H1 (cell line): ENCODE measurements at regions not wholly inside any gene's neighbourhood (a gene's known extent, or its start where the extent isn't known, plus 50 kb on each side); places are given as distances from the start of the nearest gene placed in this dataset.

ENCODE experiments used
- ATF3 ChIP-seq: IDR thresholded peaks from 2 replicates; pipeline ENCODE4 v1.6.1; 2011; ENCODE audit warnings: low read depth, mild to moderate bottlenecking, low read length; ENCODE audit not compliant: insufficient read depth
- BACH1 ChIP-seq: IDR thresholded peaks from 2 replicates; pipeline ENCODE4 v1.6.1; 2012; ENCODE audit warnings: low read length, improper control_type of control experiment
- CBX5 ChIP-seq: fragments of 300-800, 300-1000 bp; sonication (generic); IDR thresholded peaks from 2 replicates; pipeline ENCODE4 v1.7.1; 2016; ENCODE audit warnings: antibody characterized with exemption, low read length, low read depth
- CTBP2 ChIP-seq: IDR thresholded peaks from 2 replicates; pipeline ENCODE4 v1.7.0; 2011; ENCODE audit warnings: borderline replicate concordance, mild to moderate bottlenecking, moderate library complexity, mixed read lengths, low read length; ENCODE audit not compliant: insufficient read depth, insufficient read length
- JUN ChIP-seq: IDR thresholded peaks from 2 replicates; pipeline ENCODE4 v1.6.1; 2011; ENCODE audit warnings: low read depth, mild to moderate bottlenecking, improper control_type of control experiment, low read length
- RNF2 ChIP-seq: fragments of 200-900, 300-1000 bp; sonication (generic); IDR thresholded peaks from 2 replicates; pipeline ENCODE4 v1.7.1; 2016; ENCODE audit warnings: borderline replicate concordance, low read depth, mild to moderate bottlenecking, antibody characterized with exemption, low read length; ENCODE audit not compliant: poor library complexity, severe bottlenecking; ENCODE audit errors: missing control alignments

- TF ChIP-seq JUN: no peak
- TF ChIP-seq CBX5: no peak
- TF ChIP-seq RNF2: no peak
- TF ChIP-seq ATF3: no peak
- TF ChIP-seq CTBP2: no peak
- no peak for TF ChIP-seq BACH1
Measured at GRCh38 chr5:67817652-67818051, 397.9 kb upstream of the PIK3R1 start (continued).
